HAP-1 (cell line): ENCODE measurements at regions not wholly inside any gene's neighbourhood (a gene's known extent, or its start where the extent isn't known, plus 50 kb on each side); places are given as distances from the start of the nearest gene placed in this dataset.
A peak's percentile ranks its signal among the peaks of the same experiment; 100 is the strongest.

Experiments
- DNase-seq, 2 experiments: peaks; one replicate each; pipeline ENCODE4 v3.0.0-alpha.2; 2016 to 2020; ENCODE audit warnings: low spot score in 2 of 2
- H3K27me3 ChIP-seq: fragments of 250-450 bp; sonication (Bioruptor Pico); 2 replicates; pipeline ENCODE4 v1.5.1; 2020; ENCODE audit warnings: low read depth, mild to moderate bottlenecking, moderate library complexity
- H3K36me3 ChIP-seq: fragments of 250-450 bp; sonication (Bioruptor Pico); replicated peaks from 2 replicates; pipeline ENCODE4 v1.5.1; 2020; ENCODE audit warnings: mild to moderate bottlenecking
- H3K4me1 ChIP-seq: fragments of 250-450 bp; sonication (Bioruptor Pico); 2 replicates; pipeline ENCODE4 v1.5.1; 2020; ENCODE audit warnings: mild to moderate bottlenecking
- H3K4me3 ChIP-seq: fragments of 250-450 bp; sonication (Bioruptor Pico); 2 replicates; pipeline ENCODE4 v1.5.1; 2020; ENCODE audit warnings: mild to moderate bottlenecking, moderate library complexity
- H3K9me3 ChIP-seq: fragments of 250-450 bp; sonication (Bioruptor Pico); 2 replicates; pipeline ENCODE4 v1.5.1; 2020; ENCODE audit warnings: mild to moderate bottlenecking, moderate library complexity
- in situ Hi-C: fragments of 300-500 bp; cut with MboI; formaldehyde crosslinking; loops from 3 replicates; pipeline ENCODE4 v1.14.3; 2020; ENCODE audit warnings: low sequenced_read_pairs, inconsistent platforms, mixed read lengths

DNA sequence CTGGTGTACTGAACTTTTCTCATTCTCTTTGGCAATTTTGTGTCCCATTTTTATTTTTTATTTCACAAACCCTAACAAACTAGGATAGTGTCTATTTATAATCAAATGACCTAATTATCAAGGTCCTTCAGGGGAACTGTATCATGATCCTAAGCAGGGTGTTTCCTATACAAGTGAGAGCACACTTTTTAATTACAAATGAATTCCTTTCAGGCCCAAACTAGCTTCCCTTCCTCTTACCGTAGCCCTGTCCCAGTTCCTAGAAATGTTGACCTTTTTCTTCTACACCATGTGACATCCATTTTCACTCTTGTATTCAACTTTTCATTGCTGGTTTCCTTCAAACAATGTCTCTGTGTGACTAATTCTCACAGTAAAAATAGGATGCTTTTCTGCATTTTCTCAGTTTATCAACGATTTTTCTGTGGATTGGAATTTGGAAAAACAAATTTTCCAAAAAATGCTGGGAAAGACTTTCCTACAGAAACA is 411.4 kb downstream of the CCDC91 start:
- Histone ChIP-seq H3K27me3 (no peaks in the 10 kb centered on the region), H3K4me3 (no peak overlapping the region), H3K4me1 (no peaks in the 10 kb centered on the region; the same call in 1 of the 2 replicates), H3K9me3 (no peaks in the 10 kb centered on the region), H3K36me3 (no peaks in the 10 kb centered on the region)
- DNase-seq = no peak
- in situ Hi-C loops = no loop called here

DNA sequence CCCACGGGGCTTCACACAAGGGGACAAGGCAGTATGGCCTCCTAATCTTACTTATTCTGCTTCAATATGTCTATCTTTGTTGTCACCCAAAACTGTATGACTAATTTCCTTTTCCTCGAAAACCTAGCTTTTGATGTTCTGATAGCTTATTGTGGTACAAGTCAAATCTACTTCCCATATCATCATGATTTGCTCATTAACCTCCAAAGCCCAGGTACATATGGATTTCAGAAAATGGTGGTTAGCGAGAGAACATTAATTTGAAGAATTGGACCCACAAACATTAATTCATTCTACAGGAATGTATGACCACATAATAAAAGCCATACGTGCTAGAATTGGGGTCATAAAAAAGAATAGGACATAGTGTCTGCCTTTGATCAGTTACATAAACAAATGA is 412.5 kb downstream of the CCDC91 start:
- Histone ChIP-seq H3K36me3 (no peaks in the 10 kb centered on the region), H3K9me3 (peaks cover 2% of the 10 kb centered on the region; the same call in 1 of the 2 replicates), H3K27me3 (no peaks in the 10 kb centered on the region), H3K4me1 (no peaks in the 10 kb centered on the region; the same call in 1 of the 2 replicates), H3K4me3 (no peak overlapping the region)
- in situ Hi-C loops = no loop called here
- no peak for DNase-seq

DNA sequence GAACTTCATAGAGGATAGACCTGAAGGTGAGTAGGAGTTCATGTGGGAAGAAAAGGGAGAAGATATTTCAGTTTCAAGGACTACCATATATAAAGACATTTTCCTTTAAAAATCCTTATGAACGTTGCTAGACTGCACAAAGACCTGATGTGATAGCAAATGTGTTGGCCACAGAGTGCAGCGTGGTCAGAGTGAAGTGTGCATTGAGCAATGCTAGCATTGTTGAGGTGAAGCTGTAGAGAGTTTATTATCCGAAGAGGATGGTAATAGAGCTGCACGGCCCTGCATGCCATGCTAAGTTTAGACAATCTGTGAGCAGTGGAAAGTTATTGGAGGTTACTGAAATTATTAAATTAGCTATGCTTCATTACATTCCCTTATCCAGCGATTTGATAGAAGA is 413.0 kb downstream of the CCDC91 start:
- in situ Hi-C loops = no loop called here
- Histone ChIP-seq H3K4me1 (no peaks in the 10 kb centered on the region; the same call in 1 of the 2 replicates), H3K9me3 (peaks cover 2% of the 10 kb centered on the region; the same call in 1 of the 2 replicates), H3K36me3 (no peaks in the 10 kb centered on the region), H3K27me3 (no peaks in the 10 kb centered on the region), H3K4me3 (no peak overlapping the region)
- DNase-seq = no peak

DNA sequence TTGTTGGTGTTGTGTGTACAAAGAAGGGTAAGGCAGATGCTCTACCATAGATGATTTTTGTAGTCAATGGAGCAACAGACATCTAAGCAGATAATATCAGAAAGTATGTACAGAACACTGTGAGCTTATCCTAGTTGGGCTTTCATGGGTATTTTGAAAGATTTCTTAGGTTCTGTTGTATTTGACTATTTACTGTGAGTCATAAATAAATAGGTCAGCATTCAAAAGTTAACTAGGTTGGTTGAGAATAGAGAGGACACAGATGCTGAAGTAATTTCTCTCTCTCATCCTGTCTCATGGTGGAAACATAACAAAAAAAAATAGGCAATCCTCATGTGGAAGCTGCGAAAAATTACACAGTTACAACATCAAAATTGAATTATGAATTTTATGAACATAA is 413.5 kb downstream of the CCDC91 start:
- in situ Hi-C loops = no loop called here
- Histone ChIP-seq H3K9me3 (peaks cover 2% of the 10 kb centered on the region; the same call in 1 of the 2 replicates), H3K36me3 (no peaks in the 10 kb centered on the region), H3K4me1 (no peaks in the 10 kb centered on the region; the same call in 1 of the 2 replicates), H3K4me3 (no peak overlapping the region), H3K27me3 (no peaks in the 10 kb centered on the region)
- DNase-seq = no peak

DNA sequence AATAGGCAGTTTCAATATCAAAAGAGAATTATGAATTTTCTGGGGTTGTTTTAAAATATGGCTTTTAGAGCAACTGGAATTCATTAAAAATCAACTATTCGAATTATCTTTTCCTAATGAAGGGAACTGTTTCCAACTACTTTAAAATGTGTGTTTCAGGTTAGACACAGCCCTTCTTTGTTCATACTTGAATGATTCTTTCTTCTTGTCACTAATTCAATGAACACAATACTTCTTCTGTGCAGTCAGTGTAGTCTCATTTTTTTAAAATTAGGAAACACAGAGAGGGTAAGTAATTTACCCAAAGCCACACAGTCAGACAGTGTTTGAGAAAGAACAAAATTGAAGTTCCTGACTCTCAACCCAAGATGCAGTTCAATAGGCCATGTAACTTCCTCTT is 414.0 kb downstream of the CCDC91 start:
- no peaks in the 10 kb centered on the region for H3K27me3 ChIP-seq
- DNase-seq = no peak

DNA sequence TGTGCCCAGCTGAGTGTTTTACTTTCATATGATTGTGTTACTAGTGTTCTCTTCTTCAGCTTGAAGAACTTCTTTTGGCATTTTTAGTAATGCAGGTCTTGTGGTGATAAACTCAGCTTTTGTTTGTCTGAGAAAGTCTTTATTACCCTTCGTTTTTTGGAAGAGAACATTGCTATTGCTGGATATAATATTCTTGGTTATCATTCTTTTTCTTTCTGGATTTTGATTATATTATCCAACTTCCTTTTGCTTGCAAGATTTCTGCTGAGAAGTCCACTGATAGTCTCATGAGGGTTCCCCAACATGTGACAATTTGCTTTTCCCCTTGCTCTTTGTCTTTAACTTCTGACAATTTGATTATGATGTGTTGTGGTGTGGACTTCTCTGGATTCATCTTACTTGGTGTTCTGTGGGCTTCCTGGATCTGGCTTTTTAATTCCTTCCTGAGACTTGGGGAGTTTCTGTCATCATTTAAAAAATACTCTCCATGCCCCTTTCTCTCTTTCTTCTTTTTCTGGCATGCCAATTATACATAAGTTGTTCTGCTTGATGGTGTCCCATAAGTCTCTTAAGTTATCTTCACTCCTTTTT is 416.8 kb downstream of the CCDC91 start:
- no peak for DNase-seq
- peaks cover 2% of the 10 kb centered on the region; the same call in 1 of the 2 replicates for H3K9me3 ChIP-seq
- in situ Hi-C loops = no loop called here
- H3K27me3 ChIP-seq = no peaks in the 10 kb centered on the region
- no peaks in the 10 kb centered on the region for H3K36me3 ChIP-seq
- no peak overlapping the region for H3K4me3 ChIP-seq
- peaks cover 9% of the 10 kb centered on the region for H3K4me1 ChIP-seq

More for the DNA sequence above, 414.0 kb downstream of the CCDC91 start:
- Histone ChIP-seq H3K9me3 (peaks cover 2% of the 10 kb centered on the region; the same call in 1 of the 2 replicates), H3K36me3 (no peaks in the 10 kb centered on the region), H3K4me3 (no peak overlapping the region), H3K4me1 (no peaks in the 10 kb centered on the region; the same call in 1 of the 2 replicates)
- in situ Hi-C loops = no loop called here

DNA sequence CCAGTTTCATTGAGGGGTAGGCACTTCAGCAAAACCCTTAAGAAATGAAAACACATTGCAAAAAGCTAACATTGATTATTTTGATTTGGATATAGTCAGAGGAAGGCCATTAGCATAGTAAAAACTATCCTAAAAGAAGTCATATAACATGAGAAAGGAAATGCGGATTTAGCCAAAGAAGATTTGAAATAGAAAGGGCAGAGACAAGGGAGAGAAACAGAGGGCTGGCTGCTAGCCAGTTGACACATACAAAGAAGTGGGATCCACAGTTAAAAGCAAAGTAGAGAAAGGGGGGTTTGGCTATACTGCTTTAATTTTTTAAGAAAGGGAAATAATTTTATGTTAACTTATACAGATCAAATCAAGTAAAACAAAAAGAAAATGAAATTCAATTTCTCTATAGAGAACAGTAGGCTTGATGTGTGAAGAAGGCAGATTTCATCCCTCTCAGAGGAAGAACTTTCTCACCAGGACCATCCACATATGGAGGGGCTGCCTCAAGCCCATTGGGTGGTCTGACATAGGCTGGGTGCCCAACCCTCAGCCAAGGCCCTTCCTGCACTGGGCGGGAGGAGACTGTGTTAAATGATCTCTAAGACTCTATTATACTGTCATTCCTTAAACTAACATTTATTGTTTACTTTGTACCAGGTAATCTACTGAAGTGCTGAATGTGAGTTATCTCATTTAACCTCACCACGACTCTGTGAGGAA is 420.3 kb downstream of the CCDC91 start:
- Histone ChIP-seq H3K4me1 (peaks cover 9% of the 10 kb centered on the region), H3K27me3 (no peaks in the 10 kb centered on the region), H3K4me3 (no peak overlapping the region), H3K36me3 (no peaks in the 10 kb centered on the region), H3K9me3 (peaks cover 2% of the 10 kb centered on the region; the same call in 1 of the 2 replicates)
- in situ Hi-C loops = no loop called here
- peak; percentile 56 to 77 for DNase-seq

DNA sequence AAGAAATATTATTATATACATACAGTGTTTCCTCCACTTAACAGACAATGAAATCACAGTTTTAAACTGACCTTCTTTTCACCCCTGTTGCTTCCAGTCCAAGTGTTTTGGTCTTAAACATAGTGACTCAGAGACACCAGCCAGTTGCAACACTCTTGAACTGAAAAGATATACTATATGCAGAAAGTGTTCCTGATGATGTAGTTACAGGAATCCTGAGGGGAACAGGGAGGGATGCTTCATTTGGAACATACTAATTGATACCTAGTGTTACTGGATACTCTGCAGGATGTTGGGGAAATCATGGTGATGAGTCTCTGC is 420.8 kb downstream of the CCDC91 start:
- peaks cover 2% of the 10 kb centered on the region; the same call in 1 of the 2 replicates for H3K9me3 ChIP-seq
- DNase-seq = no peak
- no peaks in the 10 kb centered on the region for H3K36me3 ChIP-seq
- no peaks in the 10 kb centered on the region for H3K27me3 ChIP-seq
- in situ Hi-C loops = no loop called here
- no peak overlapping the region for H3K4me3 ChIP-seq
- H3K4me1 ChIP-seq = peaks cover 9% of the 10 kb centered on the region

DNA sequence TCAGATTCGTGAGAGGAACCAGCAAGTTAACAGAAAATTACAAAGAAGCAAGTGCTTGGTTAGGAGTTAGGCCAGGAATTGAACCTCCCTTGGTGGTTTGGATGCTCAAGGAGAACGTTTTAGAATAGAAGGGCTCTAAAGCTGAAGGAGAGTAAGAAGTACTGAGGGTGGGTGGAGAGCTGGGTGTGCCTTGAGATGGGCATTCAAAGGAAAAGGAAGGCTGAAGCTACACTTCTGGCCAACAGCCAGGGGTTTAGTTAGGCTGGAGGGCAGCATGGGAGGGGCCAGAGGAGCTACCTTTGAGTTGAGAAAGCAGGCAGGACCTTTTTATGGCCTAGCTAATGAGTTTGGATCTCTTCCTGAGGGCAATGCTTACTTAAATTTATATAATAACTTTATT is 421.2 kb downstream of the CCDC91 start:
- peak in 1 of 2 experiments; percentile 34 for DNase-seq

DNA sequence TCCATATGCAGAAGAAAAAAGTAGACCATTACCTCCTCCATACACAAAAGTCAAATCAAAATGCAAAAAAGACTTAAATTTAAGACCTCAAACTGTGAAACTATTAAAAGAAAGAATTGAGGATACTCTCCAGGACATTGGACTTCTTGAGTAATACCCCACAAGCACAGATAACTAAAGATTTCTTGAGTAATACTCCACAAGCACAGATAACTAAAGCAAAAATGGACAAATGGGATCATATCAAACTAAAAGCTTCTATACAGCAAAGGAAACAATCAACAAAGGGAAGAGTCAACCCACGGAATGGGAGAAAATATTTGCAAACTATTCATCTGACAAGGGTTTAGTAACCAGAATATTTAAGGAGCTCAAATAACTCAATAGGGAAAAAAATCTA is 427.9 kb downstream of the CCDC91 start:
- H3K27me3 ChIP-seq = no peaks in the 10 kb centered on the region
- in situ Hi-C loops = no loop called here
- no peaks in the 10 kb centered on the region for H3K36me3 ChIP-seq
- DNase-seq = no peak
- H3K9me3 ChIP-seq = no peaks in the 10 kb centered on the region
- H3K4me1 ChIP-seq = no peaks in the 10 kb centered on the region
- H3K4me3 ChIP-seq = no peak overlapping the region

More for the DNA sequence above, 421.2 kb downstream of the CCDC91 start:
- Histone ChIP-seq H3K9me3 (peaks cover 2% of the 10 kb centered on the region; the same call in 1 of the 2 replicates), H3K36me3 (no peaks in the 10 kb centered on the region), H3K4me3 (no peak overlapping the region), H3K4me1 (peaks cover 9% of the 10 kb centered on the region), H3K27me3 (no peaks in the 10 kb centered on the region)
- in situ Hi-C loops = no loop called here

DNA sequence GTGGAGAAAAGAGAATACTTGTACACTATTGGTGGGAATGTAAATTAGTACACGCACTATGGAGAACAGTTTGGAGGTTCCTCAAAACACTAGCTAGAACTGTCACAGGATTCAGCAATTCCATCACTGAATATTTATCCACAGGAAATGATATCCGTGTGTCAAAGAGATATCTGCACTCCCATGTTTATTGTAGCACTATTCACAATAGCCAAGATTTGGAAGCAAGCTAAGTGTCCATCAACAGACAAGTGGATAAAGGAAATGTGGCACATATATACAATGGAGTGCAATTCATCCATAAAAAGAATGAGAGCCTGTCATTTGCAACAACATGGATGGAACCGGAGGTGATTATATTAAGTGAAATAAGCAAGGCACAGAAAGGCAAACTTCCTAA is 428.5 kb downstream of the CCDC91 start:
- H3K4me1 ChIP-seq = no peaks in the 10 kb centered on the region
- no peaks in the 10 kb centered on the region for H3K36me3 ChIP-seq
- DNase-seq = no peak
- no peaks in the 10 kb centered on the region for H3K27me3 ChIP-seq
- in situ Hi-C loops = no loop called here
- H3K4me3 ChIP-seq = no peak overlapping the region
- H3K9me3 ChIP-seq = no peaks in the 10 kb centered on the region

DNA sequence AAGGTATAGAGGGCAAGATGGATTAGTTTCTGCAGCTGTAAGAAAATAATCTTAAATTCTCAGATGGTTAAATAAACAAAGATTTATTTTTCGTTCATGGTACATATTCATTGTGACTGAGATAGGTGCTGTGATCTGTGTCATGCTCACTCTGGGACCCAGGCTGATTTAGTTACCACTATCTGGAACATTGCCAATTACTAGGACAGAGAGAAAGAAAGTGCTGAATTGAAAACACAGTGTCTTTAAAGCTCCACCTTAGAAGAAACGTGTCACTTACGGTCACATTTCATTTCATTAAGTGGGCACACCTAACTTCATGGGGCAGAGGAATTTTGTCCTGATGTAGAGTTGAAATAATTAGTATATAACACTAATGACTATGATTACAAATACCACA is 430.0 kb downstream of the CCDC91 start:
- H3K4me1 ChIP-seq = no peaks in the 10 kb centered on the region
- H3K4me3 ChIP-seq = no peak overlapping the region
- DNase-seq = no peak
- in situ Hi-C loops = no loop called here
- H3K9me3 ChIP-seq = no peaks in the 10 kb centered on the region
- H3K36me3 ChIP-seq = no peaks in the 10 kb centered on the region
- H3K27me3 ChIP-seq = no peaks in the 10 kb centered on the region

DNA sequence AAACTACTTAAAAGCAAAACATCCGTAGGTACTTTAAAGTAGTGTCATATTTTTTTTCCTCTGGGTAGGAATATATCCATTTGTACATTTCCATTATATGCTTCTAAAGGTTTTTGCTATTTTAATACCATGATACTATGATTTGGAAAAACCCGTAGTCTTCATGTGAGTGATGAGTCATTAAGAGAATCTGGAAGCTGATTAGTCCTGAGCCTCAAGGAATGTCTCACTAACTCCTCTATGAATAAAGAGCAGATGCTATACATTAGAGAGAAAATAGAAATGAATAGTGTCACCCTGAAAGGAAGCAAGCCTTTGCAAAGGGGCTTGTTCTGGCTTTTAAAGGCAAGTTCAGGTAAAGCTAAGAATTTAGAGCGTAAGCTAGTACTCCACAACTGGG is 432.1 kb downstream of the CCDC91 start:
- Histone ChIP-seq H3K27me3 (no peaks in the 10 kb centered on the region), H3K9me3 (no peaks in the 10 kb centered on the region), H3K36me3 (no peaks in the 10 kb centered on the region), H3K4me1 (no peaks in the 10 kb centered on the region), H3K4me3 (no peak overlapping the region)
- in situ Hi-C loops = no loop called here
- DNase-seq = no peak

DNA sequence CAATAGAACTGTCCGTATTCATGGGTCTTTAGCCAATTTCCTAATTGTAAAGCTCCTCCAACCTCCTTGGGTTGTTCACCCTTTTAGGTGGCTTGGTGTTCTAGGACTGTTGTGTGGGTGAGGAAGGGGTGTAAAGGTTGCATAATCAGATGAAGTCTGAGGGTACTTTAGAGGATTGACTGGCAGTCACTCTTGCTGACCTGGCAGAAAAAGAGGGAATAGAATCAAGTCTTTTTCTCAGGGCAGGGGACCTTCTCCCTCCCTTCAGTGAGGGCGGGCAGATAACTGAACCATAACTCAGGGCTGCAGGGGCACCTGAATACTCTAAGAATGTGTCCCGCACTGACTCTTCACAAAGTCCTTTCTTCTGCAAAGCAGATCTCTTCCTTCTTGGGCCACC is 436.2 kb downstream of the CCDC91 start:
- in situ Hi-C loops = no loop called here

More for the DNA sequence above, 436.2 kb downstream of the CCDC91 start:
- Histone ChIP-seq H3K4me3 (no peak overlapping the region), H3K9me3 (no peaks in the 10 kb centered on the region), H3K27me3 (no peaks in the 10 kb centered on the region), H3K36me3 (no peaks in the 10 kb centered on the region), H3K4me1 (no peaks in the 10 kb centered on the region)
- no peak for DNase-seq
